ENCODE measurements at regions not wholly inside any gene's neighbourhood (a gene's known extent, or its start where the extent isn't known, plus 50 kb on each side); places are given as distances from the start of the nearest gene placed in this dataset.

DNA sequence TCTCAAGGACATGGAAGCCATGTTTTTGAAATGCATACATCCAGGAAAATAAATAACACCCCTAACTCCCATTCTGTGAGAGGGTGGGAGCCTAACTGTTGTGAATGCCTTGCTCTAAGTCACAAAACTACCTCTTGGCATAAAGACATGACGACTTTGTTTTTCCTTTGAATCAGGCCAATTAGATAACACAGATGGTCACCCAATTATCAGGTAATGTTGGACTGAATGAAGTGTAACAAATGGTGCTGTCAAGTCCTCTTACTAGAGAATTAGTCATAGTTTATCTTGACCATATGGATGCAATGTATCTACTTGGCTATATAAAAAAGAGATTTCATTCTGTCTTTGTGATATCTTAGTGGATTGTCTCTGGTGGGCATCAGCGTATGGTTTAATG is 553.6 kb upstream of the ATXN8OS start:
- TF ChIP-seq, protein P1, sequence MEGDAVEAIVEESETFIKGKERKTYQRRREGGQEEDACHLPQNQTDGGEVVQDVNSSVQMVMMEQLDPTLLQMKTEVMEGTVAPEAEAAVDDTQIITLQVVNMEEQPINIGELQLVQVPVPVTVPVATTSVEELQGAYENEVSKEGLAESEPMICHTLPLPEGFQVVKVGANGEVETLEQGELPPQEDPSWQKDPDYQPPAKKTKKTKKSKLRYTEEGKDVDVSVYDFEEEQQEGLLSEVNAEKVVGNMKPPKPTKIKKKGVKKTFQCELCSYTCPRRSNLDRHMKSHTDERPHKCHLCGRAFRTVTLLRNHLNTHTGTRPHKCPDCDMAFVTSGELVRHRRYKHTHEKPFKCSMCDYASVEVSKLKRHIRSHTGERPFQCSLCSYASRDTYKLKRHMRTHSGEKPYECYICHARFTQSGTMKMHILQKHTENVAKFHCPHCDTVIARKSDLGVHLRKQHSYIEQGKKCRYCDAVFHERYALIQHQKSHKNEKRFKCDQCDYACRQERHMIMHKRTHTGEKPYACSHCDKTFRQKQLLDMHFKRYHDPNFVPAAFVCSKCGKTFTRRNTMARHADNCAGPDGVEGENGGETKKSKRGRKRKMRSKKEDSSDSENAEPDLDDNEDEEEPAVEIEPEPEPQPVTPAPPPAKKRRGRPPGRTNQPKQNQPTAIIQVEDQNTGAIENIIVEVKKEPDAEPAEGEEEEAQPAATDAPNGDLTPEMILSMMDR (IDR thresholded peaks at IDR 0.05; ENCODE audit: low read depth, low read length), result no peak
- TF ChIP-seq POLR2A (IDR thresholded peaks at IDR 0.05; ENCODE audit: extremely low read depth, insufficient read length), result no peak
- TF ChIP-seq, protein P2, sequence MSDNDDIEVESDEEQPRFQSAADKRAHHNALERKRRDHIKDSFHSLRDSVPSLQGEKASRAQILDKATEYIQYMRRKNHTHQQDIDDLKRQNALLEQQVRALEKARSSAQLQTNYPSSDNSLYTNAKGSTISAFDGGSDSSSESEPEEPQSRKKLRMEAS (IDR thresholded peaks at IDR 0.05; ENCODE audit: low read depth, low read length), result no peak
